ENCODE measurements at regions not wholly inside any gene's neighbourhood (a gene's known extent, or its start where the extent isn't known, plus 50 kb on each side); places are given as distances from the start of the nearest gene placed in this dataset.

DNA sequence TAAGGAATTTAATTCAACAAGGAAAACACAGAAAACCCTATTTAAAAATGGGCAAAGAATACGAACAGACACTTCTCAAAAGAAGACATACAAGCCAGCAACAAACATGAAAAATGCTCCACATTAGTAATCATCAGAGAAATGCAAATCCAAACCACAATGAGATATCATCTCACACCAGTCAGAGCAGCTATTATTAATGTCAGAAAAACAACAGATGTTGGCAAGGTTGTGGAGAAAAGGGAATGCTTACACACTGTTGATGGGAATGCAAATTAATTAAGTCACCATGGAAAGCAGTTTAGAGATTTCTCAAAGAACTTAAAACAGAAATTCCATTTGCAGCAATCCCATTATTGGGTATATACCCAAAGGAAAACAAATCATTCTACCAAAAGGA, 55.2 kb downstream of the GCC1 start:
- no peaks in the 10 kb centered on the region for H3K79me2 ChIP-seq (ENCODE audit: insufficient read depth, low read length)
- H3K4me3 ChIP-seq (replicated peaks in 1 of 3; ENCODE audit: insufficient read depth in 1 of 3, low read depth in 2 of 3, low read length in 3 of 3): no peak overlapping the region
- no peaks in the 10 kb centered on the region for H4K20me1 ChIP-seq (ENCODE audit: insufficient read depth, low read length)
- H2AFZ ChIP-seq (ENCODE audit: low read length): no peak overlapping the region
- ATAC-seq: no peak
- H3K4me1 ChIP-seq (ENCODE audit: insufficient read depth, low read length): no peaks in the 10 kb centered on the region
- no peak for FAIRE-seq
- POLR2A ChIA-PET: no interaction called here
- H3K9me3 ChIP-seq (ENCODE audit: low read length): no peaks in the 10 kb centered on the region
- in situ Hi-C loops (cut with HindIII; ENCODE audit: extremely low pct_ligation_motif_present, low pct_unique_long_range_greater_than_20kb): no loop called here
- no peak overlapping the region for H3K4me2 ChIP-seq (ENCODE audit: low read depth, low read length)
- no TSS peak for BruUV-seq (replicated peaks)
- H3K9ac ChIP-seq (ENCODE audit: insufficient read depth, low read depth, low read length): no peak overlapping the region
- WGBS (ENCODE audit: low lambda C conversion rate): 6% methylated on average over 1 of the region's 1 CpG
- no peak for DNase-seq (ENCODE audit: low spot score)
- no peak overlapping the region for H3K27ac ChIP-seq (ENCODE audit: extremely low read length, insufficient read depth, low read length)
- CTCF ChIA-PET (ENCODE audit: low intra/inter-chr PET ratio, low total read pairs): no interaction called here
- H3K36me3 ChIP-seq (replicated peaks in 1 of 2; ENCODE audit: control insufficient read depth in 1 of 2, insufficient read depth in 2 of 2, low read length in 2 of 2): no peaks in the 10 kb centered on the region
- TF ChIP-seq, protein P1, sequence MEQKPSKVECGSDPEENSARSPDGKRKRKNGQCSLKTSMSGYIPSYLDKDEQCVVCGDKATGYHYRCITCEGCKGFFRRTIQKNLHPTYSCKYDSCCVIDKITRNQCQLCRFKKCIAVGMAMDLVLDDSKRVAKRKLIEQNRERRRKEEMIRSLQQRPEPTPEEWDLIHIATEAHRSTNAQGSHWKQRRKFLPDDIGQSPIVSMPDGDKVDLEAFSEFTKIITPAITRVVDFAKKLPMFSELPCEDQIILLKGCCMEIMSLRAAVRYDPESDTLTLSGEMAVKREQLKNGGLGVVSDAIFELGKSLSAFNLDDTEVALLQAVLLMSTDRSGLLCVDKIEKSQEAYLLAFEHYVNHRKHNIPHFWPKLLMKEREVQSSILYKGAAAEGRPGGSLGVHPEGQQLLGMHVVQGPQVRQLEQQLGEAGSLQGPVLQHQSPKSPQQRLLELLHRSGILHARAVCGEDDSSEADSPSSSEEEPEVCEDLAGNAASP (CRISPR knock-in tag; IDR thresholded peaks at IDR 0.05; ENCODE audit: borderline replicate concordance): no peak
- TF ChIP-seq, protein P2, sequence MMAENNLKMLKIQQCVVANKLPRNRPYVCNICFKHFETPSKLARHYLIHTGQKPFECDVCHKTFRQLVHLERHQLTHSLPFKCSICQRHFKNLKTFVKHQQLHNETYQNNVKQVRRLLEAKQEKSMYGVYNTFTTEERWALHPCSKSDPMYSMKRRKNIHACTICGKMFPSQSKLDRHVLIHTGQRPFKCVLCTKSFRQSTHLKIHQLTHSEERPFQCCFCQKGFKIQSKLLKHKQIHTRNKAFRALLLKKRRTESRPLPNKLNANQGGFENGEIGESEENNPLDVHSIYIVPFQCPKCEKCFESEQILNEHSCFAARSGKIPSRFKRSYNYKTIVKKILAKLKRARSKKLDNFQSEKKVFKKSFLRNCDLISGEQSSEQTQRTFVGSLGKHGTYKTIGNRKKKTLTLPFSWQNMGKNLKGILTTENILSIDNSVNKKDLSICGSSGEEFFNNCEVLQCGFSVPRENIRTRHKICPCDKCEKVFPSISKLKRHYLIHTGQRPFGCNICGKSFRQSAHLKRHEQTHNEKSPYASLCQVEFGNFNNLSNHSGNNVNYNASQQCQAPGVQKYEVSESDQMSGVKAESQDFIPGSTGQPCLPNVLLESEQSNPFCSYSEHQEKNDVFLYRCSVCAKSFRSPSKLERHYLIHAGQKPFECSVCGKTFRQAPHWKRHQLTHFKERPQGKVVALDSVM (CRISPR knock-in tag; IDR thresholded peaks at IDR 0.05): no peak
- TF ChIP-seq, protein P3, sequence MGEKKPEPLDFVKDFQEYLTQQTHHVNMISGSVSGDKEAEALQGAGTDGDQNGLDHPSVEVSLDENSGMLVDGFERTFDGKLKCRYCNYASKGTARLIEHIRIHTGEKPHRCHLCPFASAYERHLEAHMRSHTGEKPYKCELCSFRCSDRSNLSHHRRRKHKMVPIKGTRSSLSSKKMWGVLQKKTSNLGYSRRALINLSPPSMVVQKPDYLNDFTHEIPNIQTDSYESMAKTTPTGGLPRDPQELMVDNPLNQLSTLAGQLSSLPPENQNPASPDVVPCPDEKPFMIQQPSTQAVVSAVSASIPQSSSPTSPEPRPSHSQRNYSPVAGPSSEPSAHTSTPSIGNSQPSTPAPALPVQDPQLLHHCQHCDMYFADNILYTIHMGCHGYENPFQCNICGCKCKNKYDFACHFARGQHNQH (CRISPR knock-in tag; IDR thresholded peaks at IDR 0.05): no peak
- TF ChIP-seq ZNF660 (CRISPR knock-in tag; IDR thresholded peaks at IDR 0.05; ENCODE audit: borderline replicate concordance, low read depth) (no peak), ZNF772 (CRISPR knock-in tag; IDR thresholded peaks at IDR 0.05) (no peak)
- TF ChIP-seq, protein P4, sequence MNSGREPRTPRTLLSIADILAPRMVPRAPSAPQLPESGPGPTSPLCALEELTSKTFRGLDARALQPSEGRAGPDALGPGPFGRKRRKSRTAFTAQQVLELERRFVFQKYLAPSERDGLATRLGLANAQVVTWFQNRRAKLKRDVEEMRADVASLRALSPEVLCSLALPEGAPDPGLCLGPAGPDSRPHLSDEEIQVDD (CRISPR knock-in tag; IDR thresholded peaks at IDR 0.05; ENCODE audit: borderline replicate concordance): no peak
- TF ChIP-seq, protein P5, sequence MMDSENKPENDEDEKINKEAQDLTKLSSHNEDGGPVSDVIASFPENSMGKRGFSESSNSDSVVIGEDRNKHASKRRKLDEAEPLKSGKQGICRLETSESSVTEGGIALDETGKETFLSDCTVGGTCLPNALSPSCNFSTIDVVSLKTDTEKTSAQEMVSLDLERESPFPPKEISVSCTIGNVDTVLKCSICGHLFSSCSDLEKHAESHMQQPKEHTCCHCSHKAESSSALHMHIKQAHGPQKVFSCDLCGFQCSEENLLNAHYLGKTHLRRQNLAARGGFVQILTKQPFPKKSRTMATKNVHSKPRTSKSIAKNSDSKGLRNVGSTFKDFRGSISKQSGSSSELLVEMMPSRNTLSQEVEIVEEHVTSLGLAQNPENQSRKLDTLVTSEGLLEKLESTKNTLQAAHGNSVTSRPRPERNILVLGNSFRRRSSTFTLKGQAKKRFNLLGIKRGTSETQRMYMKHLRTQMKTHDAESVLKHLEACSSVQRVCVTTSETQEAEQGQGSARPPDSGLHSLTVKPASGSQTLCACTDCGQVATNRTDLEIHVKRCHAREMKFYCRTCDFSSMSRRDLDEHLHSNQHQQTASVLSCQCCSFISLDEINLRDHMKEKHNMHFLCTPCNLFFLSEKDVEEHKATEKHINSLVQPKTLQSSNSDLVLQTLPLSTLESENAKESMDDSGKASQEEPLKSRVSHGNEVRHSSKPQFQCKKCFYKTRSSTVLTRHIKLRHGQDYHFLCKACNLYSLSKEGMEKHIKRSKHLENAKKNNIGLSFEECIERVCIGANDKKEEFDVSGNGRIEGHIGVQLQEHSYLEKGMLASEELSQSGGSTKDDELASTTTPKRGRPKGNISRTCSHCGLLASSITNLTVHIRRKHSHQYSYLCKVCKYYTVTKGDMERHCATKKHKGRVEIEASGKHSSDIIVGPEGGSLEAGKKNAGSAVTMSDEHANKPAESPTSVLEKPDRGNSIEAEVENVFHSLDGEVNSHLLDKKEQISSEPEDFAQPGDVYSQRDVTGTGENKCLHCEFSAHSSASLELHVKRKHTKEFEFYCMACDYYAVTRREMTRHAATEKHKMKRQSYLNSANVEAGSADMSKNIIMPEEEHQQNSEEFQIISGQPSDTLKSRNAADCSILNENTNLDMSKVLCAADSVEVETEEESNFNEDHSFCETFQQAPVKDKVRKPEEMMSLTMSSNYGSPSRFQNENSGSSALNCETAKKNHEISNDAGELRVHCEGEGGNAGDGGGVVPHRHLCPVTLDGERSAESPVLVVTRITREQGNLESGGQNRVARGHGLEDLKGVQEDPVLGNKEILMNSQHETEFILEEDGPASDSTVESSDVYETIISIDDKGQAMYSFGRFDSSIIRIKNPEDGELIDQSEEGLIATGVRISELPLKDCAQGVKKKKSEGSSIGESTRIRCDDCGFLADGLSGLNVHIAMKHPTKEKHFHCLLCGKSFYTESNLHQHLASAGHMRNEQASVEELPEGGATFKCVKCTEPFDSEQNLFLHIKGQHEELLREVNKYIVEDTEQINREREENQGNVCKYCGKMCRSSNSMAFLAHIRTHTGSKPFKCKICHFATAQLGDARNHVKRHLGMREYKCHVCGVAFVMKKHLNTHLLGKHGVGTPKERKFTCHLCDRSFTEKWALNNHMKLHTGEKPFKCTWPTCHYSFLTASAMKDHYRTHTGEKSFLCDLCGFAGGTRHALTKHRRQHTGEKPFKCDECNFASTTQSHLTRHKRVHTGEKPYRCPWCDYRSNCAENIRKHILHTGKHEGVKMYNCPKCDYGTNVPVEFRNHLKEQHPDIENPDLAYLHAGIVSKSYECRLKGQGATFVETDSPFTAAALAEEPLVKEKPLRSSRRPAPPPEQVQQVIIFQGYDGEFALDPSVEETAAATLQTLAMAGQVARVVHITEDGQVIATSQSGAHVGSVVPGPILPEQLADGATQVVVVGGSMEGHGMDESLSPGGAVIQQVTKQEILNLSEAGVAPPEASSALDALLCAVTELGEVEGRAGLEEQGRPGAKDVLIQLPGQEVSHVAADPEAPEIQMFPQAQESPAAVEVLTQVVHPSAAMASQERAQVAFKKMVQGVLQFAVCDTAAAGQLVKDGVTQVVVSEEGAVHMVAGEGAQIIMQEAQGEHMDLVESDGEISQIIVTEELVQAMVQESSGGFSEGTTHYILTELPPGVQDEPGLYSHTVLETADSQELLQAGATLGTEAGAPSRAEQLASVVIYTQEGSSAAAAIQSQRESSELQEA (CRISPR knock-in tag; IDR thresholded peaks at IDR 0.05; ENCODE audit: not compliant biosample characterization): no peak
- H3K27me3 ChIP-seq (ENCODE audit: control insufficient read depth in 1 of 2, insufficient read depth in 2 of 2, low read length in 2 of 2): peaks cover 0 to 4% of the 10 kb centered on the region in 2 experiments; a peak in 2 of 5 replicates
- intact Hi-C loops (cut with micrococcal nuclease; ENCODE audit: unreplicated experiment): no loop called here
